ENCODE measurements at regions not wholly inside any gene's neighbourhood (a gene's known extent, or its start where the extent isn't known, plus 50 kb on each side); places are given as distances from the start of the nearest gene placed in this dataset.

- no peak for DNase-seq
Observed at GRCh38 chr9:88077071-88077617, 61.1 kb downstream of the SPATA31C2 start.

GRCh38 chr9:88076286-88077070 lies 61.8 kb downstream of the SPATA31C2 start:
- DNase-seq: peak; percentile 56

GRCh38 chr9:88075966-88076285 lies 62.3 kb downstream of the SPATA31C2 start:
- DNase-seq: no peak

- no peak for DNase-seq
Observed at GRCh38 chr9:88075506-88075905, 62.8 kb downstream of the SPATA31C2 start.

GRCh38 chr9:88074931-88075330 lies 63.3 kb downstream of the SPATA31C2 start:
- DNase-seq: no peak

- no peak for DNase-seq
Observed at GRCh38 chr9:88072831-88073375, 65.4 kb downstream of the SPATA31C2 start.

- DNase-seq: no peak
Observed at GRCh38 chr9:88071331-88071730, 66.9 kb downstream of the SPATA31C2 start.

- DNase-seq: no peak
Observed at GRCh38 chr9:88065619-88066018, 72.7 kb downstream of the SPATA31C2 start.

GRCh38 chr9:88064554-88064953 lies 73.7 kb downstream of the SPATA31C2 start:
- no peak for DNase-seq

- DNase-seq: no peak
Observed at GRCh38 chr9:88060746-88061145, 77.5 kb downstream of the SPATA31C2 start.

GRCh38 chr9:88059469-88059868 lies 78.8 kb downstream of the SPATA31C2 start:
- DNase-seq: no peak

- DNase-seq: no peak
Observed at GRCh38 chr9:88056876-88057275, 81.4 kb downstream of the SPATA31C2 start.

GRCh38 chr9:88053856-88054501 lies 79.6 kb upstream of the CDK20 start:
- no peak for DNase-seq

GRCh38 chr9:88052321-88052965 lies 78.1 kb upstream of the CDK20 start:
- DNase-seq: no peak

- peak; percentile 15 for DNase-seq
Observed at GRCh38 chr9:88051138-88051537, 76.8 kb upstream of the CDK20 start.

GRCh38 chr9:88049677-88050307 lies 75.5 kb upstream of the CDK20 start:
- no peak for DNase-seq

- no peak for DNase-seq
Observed at GRCh38 chr9:88046542-88046941, 72.2 kb upstream of the CDK20 start.

GRCh38 chr9:88045686-88046085 lies 71.4 kb upstream of the CDK20 start:
- DNase-seq: no peak

GRCh38 chr9:88044200-88044599 lies 69.9 kb upstream of the CDK20 start:
- DNase-seq: no peak

- DNase-seq: no peak
Observed at GRCh38 chr9:88043647-88044046, 69.3 kb upstream of the CDK20 start.

GRCh38 chr9:88041447-88041846 lies 67.1 kb upstream of the CDK20 start:
- DNase-seq: no peak

- DNase-seq: no peak
Observed at GRCh38 chr9:88037285-88037845, 63.0 kb upstream of the CDK20 start.

GRCh38 chr9:88034964-88035363 lies 60.6 kb upstream of the CDK20 start:
- no peak for DNase-seq
